HG03521 (cell line): ENCODE measurements at regions not wholly inside any gene's neighbourhood (a gene's known extent, or its start where the extent isn't known, plus 50 kb on each side); places are given as distances from the start of the nearest gene placed in this dataset.
A peak's percentile ranks its signal among the peaks of the same experiment; 100 is the strongest.

Source experiments
- ATAC-seq: cut with Tn5 transposase; IDR thresholded peaks from one replicate; pipeline ENCODE4 v1.9.1; 2021; ENCODE audit warnings: mild to moderate bottlenecking, moderate library complexity; ENCODE audit not compliant: unreplicated experiment

GRCh38 chrX:45788315-45788714, 587.6 kb upstream of the DIPK2B start:
- ATAC-seq = no peak

DNA sequence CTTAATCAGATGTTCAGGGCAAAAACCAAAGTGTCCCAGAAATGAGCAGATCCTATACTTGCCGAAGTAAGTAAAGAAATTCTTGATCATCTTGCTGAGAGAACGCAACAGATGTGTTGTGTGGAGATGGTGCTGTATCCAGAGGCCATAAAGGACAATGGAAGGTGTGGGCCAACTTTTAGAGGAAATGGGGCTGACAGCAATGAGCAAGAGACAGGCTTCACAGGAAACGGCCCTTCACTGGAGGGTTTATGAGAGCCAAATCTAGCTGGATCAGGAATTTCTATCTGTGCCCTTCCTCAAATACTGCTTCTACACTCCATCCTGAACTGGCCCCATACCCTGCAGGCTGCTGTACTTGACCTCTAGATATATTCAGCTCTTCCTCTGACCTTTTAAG, 583.9 kb upstream of the DIPK2B start:
- ATAC-seq = no peak

DNA sequence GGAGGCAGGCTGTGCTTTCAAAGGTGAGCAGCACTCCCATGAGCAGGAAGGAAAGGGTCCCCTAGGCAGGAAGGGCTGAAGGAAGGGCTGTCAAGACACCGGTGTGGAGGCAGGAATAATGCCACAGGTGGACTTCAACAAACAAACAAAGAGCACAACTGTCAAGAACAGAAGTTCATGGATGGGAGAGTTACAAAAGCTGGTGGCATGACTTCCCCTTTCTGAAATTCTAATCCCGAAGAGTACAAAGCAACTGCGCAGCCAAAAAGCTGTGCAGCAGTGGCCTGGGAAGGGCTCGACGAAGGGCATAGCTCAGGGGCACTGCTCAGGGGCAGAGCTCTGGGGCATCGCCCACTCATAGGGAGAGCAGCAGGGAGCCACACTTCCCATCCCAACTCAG, 582.3 kb upstream of the DIPK2B start:
- ATAC-seq = no peak

DNA sequence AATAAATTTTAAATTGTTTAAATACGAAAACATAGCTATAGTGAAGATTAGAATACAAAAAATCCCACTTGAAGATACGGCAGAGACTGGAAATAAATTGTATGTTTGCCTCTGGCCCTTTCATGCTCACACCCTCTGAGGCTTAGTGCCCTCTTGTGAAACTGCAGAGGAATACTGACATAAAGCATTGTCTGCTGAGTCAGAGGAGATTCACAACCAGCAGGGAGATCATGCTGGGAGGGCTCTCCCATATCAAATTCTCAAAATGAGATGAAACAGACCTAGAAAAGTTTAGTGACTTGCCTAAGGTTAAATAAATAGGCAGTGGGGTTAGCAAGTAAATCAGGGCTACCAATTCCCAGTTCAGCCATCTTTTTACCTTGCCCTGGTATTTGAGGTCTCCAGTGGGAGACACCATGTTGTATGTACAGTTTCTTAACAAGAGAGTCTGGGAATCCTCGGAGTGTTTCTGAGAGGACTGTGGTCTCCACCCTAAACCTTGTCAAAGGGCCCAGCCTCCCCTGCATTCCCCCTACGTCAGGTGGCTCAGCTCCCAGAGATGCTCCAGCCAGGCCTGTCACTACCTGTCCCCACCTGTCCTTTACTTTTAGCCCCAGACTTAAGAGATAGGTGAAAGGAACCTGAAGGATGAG, 581.4 kb upstream of the DIPK2B start:
- no peak for ATAC-seq

GRCh38 chrX:45778616-45779015, 577.9 kb upstream of the DIPK2B start:
- no peak for ATAC-seq

GRCh38 chrX:45777366-45777765, 576.7 kb upstream of the DIPK2B start:
- ATAC-seq = no peak

GRCh38 chrX:45775468-45775867, 574.8 kb upstream of the DIPK2B start:
- ATAC-seq = no peak

DNA sequence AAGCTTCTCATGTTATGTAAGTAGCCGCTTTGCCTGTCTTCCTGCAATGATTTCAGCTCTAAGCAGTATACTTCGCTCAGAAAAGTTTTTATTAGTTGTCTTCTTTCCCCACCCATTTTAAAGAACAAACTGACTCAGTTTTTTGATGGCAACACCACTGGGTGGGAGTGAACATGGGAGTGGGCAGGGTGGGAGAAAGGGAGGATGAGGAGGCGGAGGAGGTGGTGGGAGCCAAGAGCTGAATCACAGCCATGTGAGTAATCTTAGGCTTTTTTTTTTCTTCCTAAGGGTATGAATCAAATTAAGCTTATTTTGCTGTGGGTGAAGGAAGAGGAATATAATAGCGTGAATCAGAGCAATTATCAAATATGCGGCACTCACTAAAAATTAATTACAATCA, 574.3 kb upstream of the DIPK2B start:
- ATAC-seq = no peak

DNA sequence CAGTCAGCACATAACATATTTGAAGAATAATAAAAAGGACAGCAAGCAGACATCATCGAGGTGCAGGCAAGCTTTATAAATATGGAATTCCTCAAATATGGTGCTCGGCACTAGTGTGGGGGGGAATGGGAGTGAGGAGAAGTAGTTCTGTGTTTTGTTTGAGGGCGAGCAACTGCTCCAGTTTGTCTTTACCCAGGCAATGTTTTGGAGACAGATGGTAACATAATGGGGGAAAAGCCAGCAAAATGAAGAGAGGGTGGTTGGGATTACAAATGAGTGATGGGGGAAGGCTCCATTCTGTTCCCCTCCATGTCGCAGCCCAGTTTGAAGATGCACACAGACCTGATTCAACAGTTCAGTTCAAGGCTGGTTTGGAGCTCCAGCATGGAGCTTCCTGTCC, 572.9 kb upstream of the DIPK2B start:
- no peak for ATAC-seq

GRCh38 chrX:45771560-45772340, 571.1 kb upstream of the DIPK2B start:
- peak; percentile 42 for ATAC-seq

GRCh38 chrX:45771114-45771513, 570.4 kb upstream of the DIPK2B start:
- no peak for ATAC-seq

DNA sequence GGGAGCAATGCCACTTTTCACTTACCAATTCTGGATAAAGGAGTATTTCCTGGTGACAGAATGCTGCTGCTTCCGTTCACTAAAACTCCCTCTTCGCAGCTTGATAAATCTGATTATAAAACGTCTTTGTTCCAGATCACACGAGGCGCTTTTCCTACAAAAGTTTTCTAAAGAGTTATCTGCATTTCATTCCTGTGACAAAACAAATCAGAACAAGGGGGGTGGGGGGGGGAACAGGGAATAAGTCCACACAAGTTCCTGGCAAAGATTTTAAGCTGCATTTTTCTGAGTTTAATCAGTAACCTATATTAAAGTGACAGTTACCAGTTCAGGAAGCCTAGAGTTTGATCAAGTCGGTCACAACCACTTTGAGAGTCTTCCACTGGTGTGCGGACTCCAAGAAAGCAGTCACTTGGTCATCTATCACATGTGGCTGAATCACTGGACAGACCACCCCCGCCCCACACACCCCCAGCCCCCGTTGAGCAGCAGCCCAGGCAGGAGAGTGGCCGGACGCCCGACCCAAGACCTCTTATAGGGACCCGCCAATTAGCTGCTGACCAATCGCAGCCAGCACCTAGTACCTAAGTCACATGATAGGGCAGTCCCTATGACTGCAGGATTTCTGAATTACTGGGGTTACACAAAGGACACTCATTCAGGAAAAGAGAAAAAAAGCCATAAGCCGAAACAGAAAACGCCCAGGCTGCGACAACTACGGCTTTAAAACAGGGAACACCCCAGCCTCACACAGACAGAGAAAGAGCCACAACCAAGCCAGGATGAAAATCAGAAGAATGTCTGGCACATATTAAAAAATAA, 569.3 kb upstream of the DIPK2B start:
- ATAC-seq = peak; percentile 74

DNA sequence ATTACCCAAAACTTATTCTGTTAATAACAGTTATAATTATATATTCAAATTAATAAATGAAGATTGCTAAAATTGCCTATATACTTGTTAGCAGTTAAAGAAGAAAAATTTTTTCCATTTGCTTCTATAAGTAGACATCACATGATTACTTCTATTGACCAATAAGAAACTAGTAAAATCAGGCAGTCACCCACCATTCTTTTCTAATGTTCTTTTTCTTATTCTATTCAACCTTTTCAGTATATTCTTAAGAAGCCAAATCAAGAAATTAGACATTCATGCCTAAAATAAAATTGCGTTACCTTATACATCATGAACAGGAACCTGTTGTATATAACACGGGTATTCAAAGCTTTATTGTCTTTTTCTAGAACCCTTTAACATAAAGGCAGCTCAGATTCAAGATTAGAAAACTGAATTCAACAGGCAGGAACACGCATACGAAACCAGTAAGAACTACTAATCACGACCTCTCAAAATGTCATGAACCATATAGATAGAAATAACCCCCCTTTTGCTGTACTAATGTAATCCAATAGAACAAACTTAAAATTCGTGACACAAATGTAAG, 568.1 kb upstream of the DIPK2B start:
- no peak for ATAC-seq

GRCh38 chrX:45766981-45767501, 566.4 kb upstream of the DIPK2B start:
- ATAC-seq = no peak

- ATAC-seq = no peak
These were observed 565.1 kb upstream of the DIPK2B start for GRCh38 chrX:45765767-45766166.

- no peak for ATAC-seq
These were observed 564.6 kb upstream of the DIPK2B start for GRCh38 chrX:45765281-45765680.

GRCh38 chrX:45762699-45763647, 562.3 kb upstream of the DIPK2B start:
- no peak for ATAC-seq

- no peak for ATAC-seq
These were observed 561.2 kb upstream of the DIPK2B start for GRCh38 chrX:45761920-45762319.

GRCh38 chrX:45760187-45760742, 559.6 kb upstream of the DIPK2B start:
- ATAC-seq = no peak
